GM21367 (cell line): ENCODE measurements at regions not wholly inside any gene's neighbourhood (a gene's known extent, or its start where the extent isn't known, plus 50 kb on each side); places are given as distances from the start of the nearest gene placed in this dataset.

ENCODE experiments used
- ATAC-seq: cut with Tn5 transposase; IDR thresholded peaks from one replicate; pipeline ENCODE4 v1.9.1; 2021; ENCODE audit not compliant: unreplicated experiment

GRCh38 chr1:37272626-37273025 lies 201.8 kb upstream of the ZC3H12A start:
- ATAC-seq, result no peak

- ATAC-seq, result no peak
Observed at GRCh38 chr1:37274486-37274885, 199.9 kb upstream of the ZC3H12A start.

GRCh38 chr1:37274938-37275631 lies 199.3 kb upstream of the ZC3H12A start:
- no peak for ATAC-seq

DNA sequence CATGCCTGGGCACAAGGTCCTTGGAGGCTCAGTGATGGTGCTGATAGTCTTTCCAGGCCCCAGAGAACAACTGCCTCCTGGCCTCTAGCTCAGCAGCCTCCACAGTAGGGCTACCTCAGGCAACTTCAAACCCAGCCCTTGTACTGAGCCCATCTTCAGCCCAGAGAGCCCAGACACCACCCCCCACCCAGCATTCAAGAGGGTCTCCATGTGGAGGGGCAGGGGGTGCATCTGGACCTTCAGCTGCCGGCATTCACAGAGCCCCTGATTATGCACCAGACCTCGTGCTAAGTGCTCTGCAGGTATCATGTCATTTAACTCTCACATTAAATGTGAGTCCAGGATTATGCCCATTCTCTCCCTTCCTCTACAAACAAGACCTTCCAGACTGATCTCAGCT lies 197.0 kb upstream of the ZC3H12A start:
- no peak for ATAC-seq

- ATAC-seq, result no peak
Observed at GRCh38 chr1:37281354-37281753, 193.0 kb upstream of the ZC3H12A start.

GRCh38 chr1:37282764-37283163 lies 191.6 kb upstream of the ZC3H12A start:
- ATAC-seq, result no peak

DNA sequence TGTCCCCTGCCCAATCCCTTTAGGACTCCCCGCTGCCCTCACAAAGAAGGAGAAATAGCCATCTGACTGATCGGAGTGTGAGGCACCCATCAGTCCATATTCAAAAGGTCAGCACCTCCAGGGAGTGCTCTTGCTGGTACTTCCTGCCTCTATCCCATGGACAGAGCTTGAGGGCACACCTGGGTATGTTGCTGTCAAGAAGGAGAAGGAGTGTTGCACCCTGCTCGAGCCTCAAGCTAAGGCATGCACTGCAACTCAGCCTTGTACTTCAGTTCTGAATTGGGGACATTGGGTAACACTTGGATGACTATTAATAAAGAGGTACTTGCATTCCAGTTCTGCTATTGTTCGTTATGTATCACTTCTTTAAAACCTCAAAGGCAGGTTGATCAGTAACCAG lies 190.3 kb upstream of the ZC3H12A start:
- no peak for ATAC-seq

DNA sequence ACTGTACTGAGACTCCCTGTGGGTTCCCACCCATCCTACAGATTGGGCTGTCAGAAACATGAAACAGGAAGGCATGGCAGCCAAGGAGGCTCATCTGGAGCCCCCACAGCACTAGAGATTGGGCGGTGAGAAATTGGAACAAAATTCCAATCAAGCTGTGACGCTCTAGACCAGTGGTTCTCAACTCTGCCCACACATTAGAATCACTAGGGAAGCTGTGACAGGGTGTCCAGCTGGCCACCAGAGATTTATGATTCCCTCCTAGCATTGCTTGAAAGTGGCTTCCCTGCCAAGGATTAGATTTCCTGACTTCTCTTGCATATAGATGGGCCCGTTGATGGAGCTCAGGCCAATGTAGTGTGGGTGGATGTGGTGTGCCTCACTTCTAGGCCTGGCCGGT lies 187.5 kb upstream of the ZC3H12A start:
- ATAC-seq, result no peak

- ATAC-seq, result peak; percentile 90
Observed at GRCh38 chr1:37288900-37289299, 185.5 kb upstream of the ZC3H12A start.

- ATAC-seq, result no peak
Observed at GRCh38 chr1:37290718-37291117, 183.7 kb upstream of the ZC3H12A start.

GRCh38 chr1:37292789-37293188 lies 181.6 kb upstream of the ZC3H12A start:
- ATAC-seq, result no peak

GRCh38 chr1:37294096-37294495 lies 180.3 kb upstream of the ZC3H12A start:
- ATAC-seq, result no peak

DNA sequence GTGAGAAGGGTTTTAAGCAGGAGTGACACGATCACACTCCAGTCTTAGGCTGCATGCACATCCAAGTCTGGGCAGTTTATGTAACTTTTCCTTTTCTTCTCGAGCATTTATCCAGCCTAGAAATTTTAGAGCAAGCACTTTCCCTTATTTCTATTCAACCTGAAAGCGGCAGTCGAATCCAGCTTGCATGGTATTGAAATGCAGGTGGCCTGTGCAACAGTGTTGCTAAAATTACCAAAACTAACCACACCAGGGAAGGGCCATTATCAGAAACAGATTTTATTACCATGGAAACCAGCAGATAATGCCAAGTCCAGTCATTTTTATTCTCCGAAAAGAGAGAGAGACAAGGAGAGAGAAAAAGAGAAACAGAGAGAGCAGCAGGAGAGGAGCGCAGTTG lies 179.9 kb upstream of the ZC3H12A start:
- no peak for ATAC-seq

GRCh38 chr1:37298769-37299168 lies 175.6 kb upstream of the ZC3H12A start:
- no peak for ATAC-seq

- ATAC-seq, result no peak
Observed at GRCh38 chr1:37299216-37299615, 175.2 kb upstream of the ZC3H12A start.

DNA sequence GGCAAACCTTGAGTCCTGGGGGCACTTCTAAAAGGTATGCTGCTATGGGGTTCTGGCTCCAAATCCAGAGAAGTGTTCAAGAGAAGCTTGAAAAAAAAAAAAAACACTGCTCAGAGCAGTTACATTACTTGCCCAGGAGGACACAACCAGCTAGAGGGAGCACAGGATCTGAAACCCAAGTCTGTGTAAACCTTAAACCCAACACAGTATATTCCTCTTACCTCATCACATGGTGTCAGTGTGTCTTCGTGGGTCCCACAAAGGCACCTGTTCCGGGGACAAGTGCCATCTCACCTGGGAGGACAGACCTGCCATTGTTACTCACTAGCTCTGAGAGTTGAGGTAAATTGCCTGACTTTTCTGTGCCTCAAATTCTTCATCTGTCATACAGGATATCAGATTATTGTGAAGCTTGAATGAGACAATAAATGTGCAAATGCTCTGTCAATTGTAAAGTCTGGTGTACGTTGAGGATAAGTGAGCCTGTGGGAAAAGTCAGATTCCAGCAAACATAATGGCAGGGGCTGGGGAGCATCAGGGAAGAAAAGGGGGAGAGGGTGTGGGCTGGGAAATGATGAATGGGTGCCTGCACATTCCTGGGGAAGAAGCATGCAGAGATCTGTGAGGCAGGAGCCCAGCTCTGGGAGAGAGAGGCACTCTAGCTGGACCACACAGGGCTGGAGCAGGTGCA lies 170.4 kb upstream of the ZC3H12A start:
- no peak for ATAC-seq

DNA sequence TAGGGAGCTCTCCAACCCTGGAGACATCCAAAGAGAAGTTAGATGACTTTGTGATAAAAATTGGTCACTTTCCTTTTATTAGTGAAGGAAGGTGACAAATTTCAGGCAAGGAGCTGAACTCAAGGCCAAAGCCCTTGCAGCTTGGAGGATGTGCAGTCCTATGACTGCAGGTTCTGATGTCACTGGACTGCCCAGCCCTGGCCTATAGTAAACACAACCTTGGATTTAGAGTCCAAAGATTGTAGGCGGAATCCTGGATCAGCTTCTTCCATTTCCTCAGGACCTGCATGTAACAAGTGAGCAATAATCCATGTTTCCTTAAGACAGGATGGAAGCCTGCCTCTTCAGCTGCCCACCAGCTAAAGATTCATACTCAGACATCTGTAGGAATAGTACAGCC lies 169.3 kb upstream of the ZC3H12A start:
- no peak for ATAC-seq

GRCh38 chr1:37305841-37306240 lies 168.5 kb upstream of the ZC3H12A start:
- no peak for ATAC-seq

DNA sequence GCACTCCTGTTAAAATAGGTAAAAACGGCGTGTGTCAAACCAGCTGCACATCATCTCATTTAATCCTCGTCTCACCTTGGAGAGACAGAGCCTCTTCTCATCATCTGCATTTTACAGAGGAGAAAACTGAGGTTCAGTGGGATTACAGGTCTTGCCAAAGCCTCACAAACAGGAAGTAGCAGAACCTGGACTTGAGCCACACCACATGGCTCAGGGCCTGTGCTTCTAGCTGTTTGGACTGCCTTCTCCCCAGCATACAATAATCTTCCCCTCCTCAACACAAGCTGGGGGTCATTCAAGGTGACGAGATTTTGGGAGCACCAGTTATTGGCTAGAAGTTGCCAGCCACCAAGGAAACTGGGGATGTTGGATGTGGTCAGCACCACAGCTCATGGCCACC lies 167.9 kb upstream of the ZC3H12A start:
- no peak for ATAC-seq

DNA sequence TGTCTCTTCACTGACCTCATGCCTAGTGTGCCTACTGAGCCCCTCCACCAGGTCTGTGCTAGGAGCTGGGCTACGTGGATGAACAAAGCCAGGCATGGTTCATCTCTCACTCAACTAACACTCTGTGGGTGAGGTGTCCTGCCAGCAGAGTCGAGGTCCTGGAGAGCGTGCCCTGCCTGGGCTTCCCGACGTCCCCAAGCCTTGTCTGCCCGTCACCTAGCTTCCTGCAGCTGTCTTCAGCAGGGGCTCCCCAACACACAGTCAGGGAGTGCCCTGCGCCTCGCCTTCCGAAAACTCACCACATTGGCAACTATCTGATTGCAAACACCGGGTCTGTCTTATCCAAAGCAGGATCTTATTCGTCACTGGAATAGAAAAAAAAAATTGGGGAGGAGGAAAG lies 167.5 kb upstream of the ZC3H12A start:
- no peak for ATAC-seq

DNA sequence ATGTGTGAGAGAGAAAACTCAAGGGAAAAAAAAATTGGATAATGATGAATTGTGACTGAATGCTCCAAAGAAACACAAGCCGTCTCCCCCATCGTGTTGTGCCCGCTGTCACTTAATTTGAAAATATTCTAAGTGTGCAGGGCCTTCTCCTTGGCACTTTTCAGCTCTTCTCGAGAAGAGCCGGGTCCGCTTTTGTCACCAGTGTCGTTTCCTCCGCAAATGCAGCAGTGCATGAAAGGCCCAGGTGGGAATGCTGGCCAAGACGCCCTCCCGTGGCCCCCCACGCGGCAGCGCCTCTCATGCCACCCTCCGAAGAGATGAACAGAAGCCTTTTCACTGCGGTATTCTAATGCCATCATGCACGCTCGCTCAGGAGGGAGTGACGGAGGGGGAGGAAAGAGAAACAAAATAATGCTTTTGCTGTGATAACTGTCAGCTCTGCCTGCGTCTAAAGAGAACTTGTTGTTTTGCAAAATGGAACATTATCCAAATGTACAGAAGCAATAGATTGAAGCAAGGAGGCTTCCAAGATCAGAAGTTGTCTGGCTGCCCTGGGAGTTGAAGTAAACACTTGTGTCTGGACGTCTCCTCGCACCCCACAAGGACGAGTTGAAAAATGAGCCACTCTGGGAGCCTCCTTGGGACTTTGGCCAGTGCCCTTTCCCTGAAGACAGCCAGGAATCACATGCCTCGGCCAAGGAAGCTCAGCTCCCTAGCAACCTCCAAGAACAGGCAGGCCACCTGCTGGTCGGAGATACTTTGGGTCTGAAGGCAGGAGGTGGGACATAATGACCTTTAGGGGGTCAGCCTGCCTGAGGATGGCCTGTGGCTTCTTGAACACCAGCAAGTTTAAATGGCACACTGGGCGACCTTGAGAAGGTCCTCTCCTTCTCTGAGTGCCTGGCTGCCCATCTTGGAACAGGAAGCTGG lies 166.1 kb upstream of the ZC3H12A start:
- ATAC-seq, result no peak

DNA sequence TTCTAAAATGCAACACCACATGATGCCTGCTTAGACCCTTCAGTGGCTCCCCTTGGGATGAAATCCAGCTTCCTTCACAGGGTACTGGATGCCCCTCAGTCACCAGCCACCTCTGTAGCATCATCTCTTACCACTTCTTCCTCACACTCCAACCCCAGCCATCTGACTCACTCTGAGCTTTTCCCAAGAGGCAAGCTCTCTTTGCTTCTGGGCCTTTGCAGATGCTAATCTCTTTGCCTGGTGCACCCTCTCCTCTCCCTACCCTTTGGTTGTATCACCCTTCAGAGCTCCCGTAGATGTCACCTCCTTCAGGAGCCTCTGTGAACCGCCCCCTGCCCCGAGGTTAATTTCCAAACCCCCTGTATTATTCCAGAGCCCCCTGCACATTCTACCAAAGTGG lies 164.8 kb upstream of the ZC3H12A start:
- no peak for ATAC-seq
